ENCODE measurements at regions not wholly inside any gene's neighbourhood (a gene's known extent, or its start where the extent isn't known, plus 50 kb on each side); places are given as distances from the start of the nearest gene placed in this dataset.

- H3K27me3 Mint-ChIP-seq (ENCODE audit: insufficient read depth), result no peaks in the 10 kb centered on the region
- DNase-seq, result peak; percentile 57
- H3K4me1 Mint-ChIP-seq, result peaks cover 10% of the 10 kb centered on the region
- peaks cover 31% of the 10 kb centered on the region for H3K36me3 Mint-ChIP-seq (ENCODE audit: low read depth)
- H3K27me3 ChIP-seq (ENCODE audit: control insufficient read depth, insufficient read depth, low read length, poor library complexity, severe bottlenecking), result no peaks in the 10 kb centered on the region
- peak overlapping the region; percentile 64 for H3K4me3 ChIP-seq (ENCODE audit: low read length)
- H3K27ac ChIP-seq (ENCODE audit: low read depth, low read length), result no peak overlapping the region
- no peaks in the 10 kb centered on the region for H3K4me1 ChIP-seq (ENCODE audit: control insufficient read depth, insufficient read depth, low read length)
- H3K9me3 ChIP-seq (ENCODE audit: control insufficient read depth, low read length), result peaks cover 41% of the 10 kb centered on the region
- no peak for TF ChIP-seq CTCF (conservative IDR thresholded peaks at IDR 0.05)
- peak overlapping the region; percentile 36 for H3K27ac Mint-ChIP-seq
- H3K36me3 ChIP-seq (ENCODE audit: control insufficient read depth, insufficient read depth, low read length), result no peaks in the 10 kb centered on the region
- H3K9me3 Mint-ChIP-seq, result peaks cover 14% of the 10 kb centered on the region
- WGBS, 2 experiments (ENCODE audit: insufficient coverage in 1 of 2, insufficient read length in 1 of 2), result 75 to 94% methylated on average over 2 of the region's 2 CpGs
- no peak overlapping the region for H3K9ac ChIP-seq (ENCODE audit: extremely low read depth, low read length, poor library complexity, severe bottlenecking)
- no peak overlapping the region for H3K4me3 Mint-ChIP-seq
Measured at GRCh38 chr1:224846119-224846907, 83.2 kb upstream of the DNAH14 start.

GRCh38 chr1:224850446-224850845 is 79.0 kb upstream of the DNAH14 start:
- no peak overlapping the region for H3K4me3 ChIP-seq (ENCODE audit: low read length)
- H3K4me3 Mint-ChIP-seq, result no peak overlapping the region
- H3K4me1 Mint-ChIP-seq, result peaks cover 13% of the 10 kb centered on the region
- H3K36me3 Mint-ChIP-seq (ENCODE audit: low read depth), result peaks cover 14% of the 10 kb centered on the region
- no peak overlapping the region for H3K9ac ChIP-seq (ENCODE audit: extremely low read depth, low read length, poor library complexity, severe bottlenecking)
- H3K9me3 Mint-ChIP-seq, result peaks cover 14% of the 10 kb centered on the region
- no peaks in the 10 kb centered on the region for H3K27me3 ChIP-seq (ENCODE audit: control insufficient read depth, insufficient read depth, low read length, poor library complexity, severe bottlenecking)
- no peaks in the 10 kb centered on the region for H3K4me1 ChIP-seq (ENCODE audit: control insufficient read depth, insufficient read depth, low read length)
- no peak overlapping the region for H3K27ac Mint-ChIP-seq
- no peaks in the 10 kb centered on the region for H3K36me3 ChIP-seq (ENCODE audit: control insufficient read depth, insufficient read depth, low read length)
- DNase-seq, result no peak
- no peaks in the 10 kb centered on the region for H3K27me3 Mint-ChIP-seq (ENCODE audit: insufficient read depth)
- H3K9me3 ChIP-seq (ENCODE audit: control insufficient read depth, low read length), result peaks cover 18% of the 10 kb centered on the region
- no peak for TF ChIP-seq CTCF (conservative IDR thresholded peaks at IDR 0.05)
- H3K27ac ChIP-seq (ENCODE audit: low read depth, low read length), result no peak overlapping the region
- WGBS, 2 experiments (ENCODE audit: insufficient coverage in 1 of 2, insufficient read length in 1 of 2), result 93 to 100% methylated on average over 1 to 2 of the region's 2 CpGs

- WGBS, 2 experiments (ENCODE audit: insufficient coverage in 1 of 2, insufficient read length in 1 of 2), result 42 to 64% methylated on average over 4 to 6 of the region's 6 CpGs
Measured at GRCh38 chr1:224851210-224851847, 78.1 kb upstream of the DNAH14 start.

More at GRCh38 chr1:224851210-224851847, 78.1 kb upstream of the DNAH14 start:
- peaks cover 14% of the 10 kb centered on the region for H3K9me3 Mint-ChIP-seq
- H3K36me3 Mint-ChIP-seq (ENCODE audit: low read depth), result peaks cover 10% of the 10 kb centered on the region
- H3K27ac Mint-ChIP-seq, result no peak overlapping the region
- Histone ChIP-seq H3K9ac (ENCODE audit: extremely low read depth, low read length, poor library complexity, severe bottlenecking) (no peak overlapping the region), H3K27ac (ENCODE audit: low read depth, low read length) (no peak overlapping the region), H3K27me3 (ENCODE audit: control insufficient read depth, insufficient read depth, low read length, poor library complexity, severe bottlenecking) (no peaks in the 10 kb centered on the region), H3K36me3 (ENCODE audit: control insufficient read depth, insufficient read depth, low read length) (no peaks in the 10 kb centered on the region), H3K4me1 (ENCODE audit: control insufficient read depth, insufficient read depth, low read length) (no peaks in the 10 kb centered on the region), H3K9me3 (ENCODE audit: control insufficient read depth, low read length) (peaks cover 11% of the 10 kb centered on the region), H3K4me3 (ENCODE audit: low read length) (no peak overlapping the region)
- TF ChIP-seq CTCF (conservative IDR thresholded peaks at IDR 0.05), result peak; percentile 94
- no peak overlapping the region for H3K4me3 Mint-ChIP-seq
- peak; percentile 95 for DNase-seq
- peaks cover 10% of the 10 kb centered on the region for H3K4me1 Mint-ChIP-seq
- H3K27me3 Mint-ChIP-seq (ENCODE audit: insufficient read depth), result no peaks in the 10 kb centered on the region

Data from endodermal cell (in vitro differentiated cells).